ENCODE measurements at regions not wholly inside any gene's neighbourhood (a gene's known extent, or its start where the extent isn't known, plus 50 kb on each side); places are given as distances from the start of the nearest gene placed in this dataset.

GRCh38 chr4:32261196-32261595 is 1541.0 kb downstream of the PCDH7 start:
- Histone ChIP-seq H3K4me3 (ENCODE audit: low read depth, low read length) (no peak overlapping the region), H3K27me3 (ENCODE audit: control insufficient read depth, insufficient read depth, low read length) (no peaks in the 10 kb centered on the region), H3K4me2 (ENCODE audit: low read length) (no peak overlapping the region)

GRCh38 chr4:32268863-32269262 is 1548.7 kb downstream of the PCDH7 start:
- Histone ChIP-seq H3K27ac (no peak overlapping the region), H3K27me3 (ENCODE audit: control insufficient read depth, insufficient read depth, low read length) (no peaks in the 10 kb centered on the region), H3K4me2 (ENCODE audit: low read length) (no peak overlapping the region), H3K9ac (no peak overlapping the region), H3K4me1 (no peaks in the 10 kb centered on the region), H2AFZ (no peak overlapping the region), H3K9me3 (ENCODE audit: control insufficient read depth, low read length) (no peaks in the 10 kb centered on the region), H3K79me2 (no peaks in the 10 kb centered on the region), H3K36me3 (ENCODE audit: control insufficient read depth, insufficient read depth, low read length) (no peaks in the 10 kb centered on the region), H3K4me3 (ENCODE audit: low read depth, low read length) (no peak overlapping the region)
- no peak for TF ChIP-seq CTCF (IDR thresholded peaks at IDR 0.05)

More at GRCh38 chr4:32261196-32261595, 1541.0 kb downstream of the PCDH7 start:
- no peak overlapping the region for H2AFZ ChIP-seq
- H3K79me2 ChIP-seq = no peaks in the 10 kb centered on the region
- H3K36me3 ChIP-seq (ENCODE audit: control insufficient read depth, insufficient read depth, low read length) = no peaks in the 10 kb centered on the region
- H3K27ac ChIP-seq = no peak overlapping the region
- H3K9me3 ChIP-seq (ENCODE audit: control insufficient read depth, low read length) = no peaks in the 10 kb centered on the region
- H3K9ac ChIP-seq = no peak overlapping the region
- no peak for TF ChIP-seq CTCF (IDR thresholded peaks at IDR 0.05)
- no peaks in the 10 kb centered on the region for H3K4me1 ChIP-seq

- Histone ChIP-seq H3K27me3 (ENCODE audit: control insufficient read depth, insufficient read depth, low read length) (no peaks in the 10 kb centered on the region), H3K36me3 (ENCODE audit: control insufficient read depth, insufficient read depth, low read length) (no peaks in the 10 kb centered on the region)
- TF ChIP-seq CTCF (IDR thresholded peaks at IDR 0.05) = no peak
These were observed 1569.9 kb downstream of the PCDH7 start for GRCh38 chr4:32290102-32290501.

GRCh38 chr4:32318926-32319325 is 1598.8 kb downstream of the PCDH7 start:
- H3K9me3 ChIP-seq (ENCODE audit: control insufficient read depth, low read length) = no peaks in the 10 kb centered on the region
- H3K4me2 ChIP-seq (ENCODE audit: low read length) = no peak overlapping the region
- H3K27ac ChIP-seq = no peak overlapping the region
- H3K79me2 ChIP-seq = no peaks in the 10 kb centered on the region
- H3K9ac ChIP-seq = no peak overlapping the region
- no peak overlapping the region for H3K4me3 ChIP-seq (ENCODE audit: low read depth, low read length)
- H3K36me3 ChIP-seq (ENCODE audit: control insufficient read depth, insufficient read depth, low read length) = no peaks in the 10 kb centered on the region
- TF ChIP-seq CTCF (IDR thresholded peaks at IDR 0.05) = no peak
- no peaks in the 10 kb centered on the region for H3K27me3 ChIP-seq (ENCODE audit: control insufficient read depth, insufficient read depth, low read length)
- H2AFZ ChIP-seq = no peak overlapping the region
- no peaks in the 10 kb centered on the region for H3K4me1 ChIP-seq

More at GRCh38 chr4:32290102-32290501, 1569.9 kb downstream of the PCDH7 start:
- Histone ChIP-seq H2AFZ (no peak overlapping the region), H3K9ac (no peak overlapping the region), H3K27ac (no peak overlapping the region), H3K4me2 (ENCODE audit: low read length) (no peak overlapping the region), H3K4me3 (ENCODE audit: low read depth, low read length) (no peak overlapping the region), H3K9me3 (ENCODE audit: control insufficient read depth, low read length) (no peaks in the 10 kb centered on the region), H3K79me2 (no peaks in the 10 kb centered on the region), H3K4me1 (no peaks in the 10 kb centered on the region)

- H3K27ac ChIP-seq = no peak overlapping the region
- H3K27me3 ChIP-seq (ENCODE audit: control insufficient read depth, insufficient read depth, low read length) = no peaks in the 10 kb centered on the region
- no peak overlapping the region for H3K4me2 ChIP-seq (ENCODE audit: low read length)
- no peak overlapping the region for H3K4me3 ChIP-seq (ENCODE audit: low read depth, low read length)
- no peak overlapping the region for H2AFZ ChIP-seq
- no peaks in the 10 kb centered on the region for H3K36me3 ChIP-seq (ENCODE audit: control insufficient read depth, insufficient read depth, low read length)
- no peaks in the 10 kb centered on the region for H3K79me2 ChIP-seq
- TF ChIP-seq CTCF (IDR thresholded peaks at IDR 0.05) = no peak
- no peaks in the 10 kb centered on the region for H3K9me3 ChIP-seq (ENCODE audit: control insufficient read depth, low read length)
- H3K9ac ChIP-seq = no peak overlapping the region
- no peaks in the 10 kb centered on the region for H3K4me1 ChIP-seq
These were observed 1601.3 kb downstream of the PCDH7 start for GRCh38 chr4:32321421-32321820.
